HG02981 (cell line): ENCODE measurements at regions not wholly inside any gene's neighbourhood (a gene's known extent, or its start where the extent isn't known, plus 50 kb on each side); places are given as distances from the start of the nearest gene placed in this dataset.

Source experiments
- ATAC-seq: cut with Tn5 transposase; IDR thresholded peaks from one replicate; pipeline ENCODE4 v1.9.1; 2021; ENCODE audit warnings: mild to moderate bottlenecking, moderate library complexity; ENCODE audit not compliant: unreplicated experiment

DNA sequence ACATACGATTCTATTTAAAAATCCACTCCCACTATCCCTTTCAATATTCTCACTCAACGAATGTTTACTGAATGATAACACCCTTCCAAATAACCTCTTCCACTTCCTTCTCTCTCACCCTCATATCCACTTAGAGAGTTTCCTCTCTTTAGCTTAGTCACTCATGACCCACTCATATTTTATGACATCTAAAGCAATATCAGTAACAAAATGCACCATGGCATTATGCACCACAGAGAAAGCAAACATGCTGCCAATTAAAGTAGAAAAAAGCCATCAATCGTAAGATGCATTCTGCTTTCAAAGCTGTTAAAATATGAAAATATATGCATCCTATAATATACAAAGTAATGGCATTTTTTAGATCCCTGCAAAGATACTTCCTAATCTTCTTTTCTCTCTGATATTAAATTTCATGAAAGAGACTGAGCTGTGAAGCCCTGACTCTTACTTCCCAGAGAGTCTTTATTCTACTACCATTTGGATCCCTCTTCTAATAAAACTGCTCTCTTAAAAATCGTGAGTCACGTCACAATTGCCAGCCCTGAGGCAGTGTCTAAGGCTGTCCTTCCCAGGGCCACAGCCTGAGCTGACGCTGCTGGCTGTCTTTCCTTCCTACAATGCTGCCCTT lies 283.0 kb upstream of the KLF6 start:
- no peak for ATAC-seq

DNA sequence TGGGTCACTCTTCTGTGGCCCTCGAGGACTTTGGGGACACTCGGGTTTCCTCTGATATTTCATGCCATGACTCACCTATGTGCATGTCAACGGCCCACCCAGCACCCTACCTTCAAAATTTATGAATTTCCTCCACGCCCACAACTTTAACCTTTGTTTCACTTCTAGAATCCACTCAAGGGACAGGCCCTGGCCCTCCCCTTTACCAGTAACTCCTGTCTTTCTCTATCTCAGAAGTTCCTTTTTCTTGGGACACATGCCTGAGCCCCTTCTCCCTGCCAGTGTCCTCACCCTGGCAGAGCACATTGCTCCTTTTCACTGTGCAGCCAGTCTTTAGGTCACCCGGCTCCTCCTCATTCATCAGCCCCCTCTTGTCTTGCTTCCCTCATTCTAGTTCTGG lies 282.5 kb upstream of the KLF6 start:
- no peak for ATAC-seq

DNA sequence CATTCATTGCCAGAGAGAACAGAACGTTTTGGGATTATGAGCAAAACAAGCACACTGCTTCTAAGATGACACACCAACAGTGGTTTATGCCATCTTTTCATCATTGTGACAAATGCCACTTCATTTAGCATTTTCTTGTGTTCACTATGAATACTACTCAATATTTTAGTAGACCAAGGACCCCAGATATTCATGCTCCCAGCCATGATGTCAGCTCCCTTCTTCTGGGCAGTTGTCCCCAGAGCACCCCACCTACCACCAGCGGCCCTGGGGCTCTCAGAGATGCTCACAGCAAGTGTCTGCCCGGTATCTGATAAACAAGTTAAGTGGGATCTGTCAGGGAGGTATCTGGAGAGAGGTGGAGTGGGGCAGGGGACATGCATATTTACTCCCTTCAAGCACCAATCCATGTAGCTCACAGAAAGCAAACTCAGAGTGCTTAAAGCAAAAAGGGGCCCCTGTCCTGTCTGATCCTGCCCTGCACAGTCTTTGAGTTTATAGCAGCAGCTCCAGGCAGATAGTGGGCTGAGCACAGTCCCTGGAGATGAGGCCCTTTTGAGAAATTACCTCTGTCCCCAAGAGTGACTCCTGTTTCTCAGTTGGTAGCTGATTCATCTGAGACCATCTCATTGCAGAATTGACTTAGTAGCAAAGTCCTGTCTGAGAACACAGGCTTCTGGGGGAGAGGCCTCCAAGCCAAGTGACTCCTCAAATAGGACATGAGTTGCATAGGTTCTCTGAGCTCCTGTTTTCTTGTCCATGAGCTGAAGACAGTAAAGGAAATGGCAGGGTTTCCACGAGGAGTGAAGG lies 281.8 kb upstream of the KLF6 start:
- peak; percentile 61 for ATAC-seq

DNA sequence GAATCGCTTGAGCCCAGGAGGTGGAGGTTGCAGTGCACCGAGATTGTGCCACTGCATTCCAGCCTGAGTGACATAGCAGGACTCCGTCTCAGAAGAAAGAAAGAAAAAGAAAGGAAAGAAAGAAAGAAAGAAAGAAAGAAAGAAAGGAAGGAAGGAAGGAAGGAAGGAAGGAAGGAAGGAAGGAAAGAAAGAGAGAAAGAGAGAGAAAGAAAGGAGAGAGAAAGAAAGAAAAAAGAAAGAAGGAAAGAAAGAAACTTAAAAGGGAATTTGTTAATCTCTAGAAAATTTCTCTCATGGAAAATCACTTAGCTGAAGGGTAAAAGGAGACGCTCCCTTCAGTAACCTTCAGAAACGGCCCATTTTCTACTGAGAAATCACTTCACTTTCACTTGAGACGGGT lies 279.5 kb upstream of the KLF6 start:
- no peak for ATAC-seq

DNA sequence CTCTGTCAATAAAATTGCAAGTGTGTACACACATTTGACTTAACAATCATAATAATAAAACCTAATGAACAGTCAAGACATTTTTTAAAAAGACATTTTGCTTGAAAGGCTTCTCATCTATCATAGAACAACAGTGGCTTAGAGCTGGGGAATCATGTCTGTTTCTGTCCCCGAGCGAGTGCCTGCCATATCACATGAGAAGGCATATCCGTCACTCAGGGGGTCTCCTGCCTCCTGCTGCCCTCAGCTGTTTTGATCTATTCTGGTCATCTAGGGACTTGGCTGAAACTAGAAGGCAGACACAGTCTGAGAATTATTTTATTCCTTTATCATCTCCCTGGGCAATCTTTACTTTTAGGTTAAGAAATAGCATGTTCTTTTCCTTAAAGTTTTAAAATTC lies 278.7 kb upstream of the KLF6 start:
- ATAC-seq, result no peak

DNA sequence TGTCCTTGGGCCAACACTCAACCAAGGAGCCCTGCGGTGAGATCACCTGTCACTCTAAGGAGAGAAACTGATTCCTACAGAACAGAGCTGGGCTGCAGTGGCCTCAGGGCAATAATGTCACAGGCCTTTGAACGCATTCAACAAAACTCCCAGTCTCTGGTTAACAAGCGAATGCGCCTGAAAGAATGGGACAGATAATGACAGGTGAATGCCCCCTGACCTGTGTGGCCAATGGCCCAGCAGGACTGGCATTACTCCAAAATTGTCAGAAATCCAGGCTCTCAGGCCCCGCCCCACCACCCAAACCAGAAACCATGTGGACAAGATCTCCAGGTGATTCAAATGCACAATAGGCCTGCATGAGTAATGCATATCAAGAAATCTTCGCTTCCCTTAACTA lies 277.7 kb upstream of the KLF6 start:
- no peak for ATAC-seq

DNA sequence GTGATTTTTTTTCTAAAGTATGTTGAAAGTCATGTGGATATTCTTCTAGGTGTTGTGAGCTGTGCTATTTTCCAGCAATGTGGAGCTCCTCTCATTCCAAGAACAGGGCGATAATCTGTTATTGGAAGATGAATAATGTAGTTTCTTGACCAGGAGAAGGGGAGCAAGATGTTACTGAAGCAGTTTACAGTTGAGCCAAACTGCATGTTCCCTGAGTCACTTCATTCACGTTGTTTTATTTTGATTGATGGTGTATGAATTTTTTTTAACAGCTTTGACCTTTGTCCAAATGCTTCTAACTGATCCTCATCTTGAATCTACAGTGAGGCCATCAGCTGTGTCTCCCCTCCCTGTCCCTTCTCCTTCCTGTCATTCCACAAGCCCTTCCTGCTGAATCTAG lies 277.1 kb upstream of the KLF6 start:
- no peak for ATAC-seq

DNA sequence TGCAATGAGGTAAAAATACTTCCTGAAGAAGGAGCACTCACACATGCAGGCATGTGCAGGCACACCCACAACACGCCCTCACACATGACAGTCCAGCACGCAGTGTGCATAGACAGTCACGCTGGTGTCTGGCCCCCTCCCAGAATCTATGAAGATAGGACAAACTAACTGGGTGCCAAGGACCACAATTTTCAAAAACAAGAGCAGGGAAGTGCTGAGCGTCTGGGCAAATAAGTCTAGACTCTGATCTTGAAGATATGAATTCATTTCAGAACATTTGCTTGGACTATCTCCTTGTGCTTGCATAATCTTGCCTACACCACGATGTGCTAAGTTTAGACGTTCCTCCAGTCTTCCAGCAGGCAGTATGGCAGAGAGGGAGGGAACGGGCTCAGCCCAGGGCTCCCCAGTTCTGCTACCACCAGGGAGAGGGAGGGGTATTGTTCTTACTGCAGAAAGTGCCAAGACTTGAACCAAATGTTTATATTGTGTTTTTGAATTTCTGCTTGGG lies 276.5 kb upstream of the KLF6 start:
- ATAC-seq, result no peak

DNA sequence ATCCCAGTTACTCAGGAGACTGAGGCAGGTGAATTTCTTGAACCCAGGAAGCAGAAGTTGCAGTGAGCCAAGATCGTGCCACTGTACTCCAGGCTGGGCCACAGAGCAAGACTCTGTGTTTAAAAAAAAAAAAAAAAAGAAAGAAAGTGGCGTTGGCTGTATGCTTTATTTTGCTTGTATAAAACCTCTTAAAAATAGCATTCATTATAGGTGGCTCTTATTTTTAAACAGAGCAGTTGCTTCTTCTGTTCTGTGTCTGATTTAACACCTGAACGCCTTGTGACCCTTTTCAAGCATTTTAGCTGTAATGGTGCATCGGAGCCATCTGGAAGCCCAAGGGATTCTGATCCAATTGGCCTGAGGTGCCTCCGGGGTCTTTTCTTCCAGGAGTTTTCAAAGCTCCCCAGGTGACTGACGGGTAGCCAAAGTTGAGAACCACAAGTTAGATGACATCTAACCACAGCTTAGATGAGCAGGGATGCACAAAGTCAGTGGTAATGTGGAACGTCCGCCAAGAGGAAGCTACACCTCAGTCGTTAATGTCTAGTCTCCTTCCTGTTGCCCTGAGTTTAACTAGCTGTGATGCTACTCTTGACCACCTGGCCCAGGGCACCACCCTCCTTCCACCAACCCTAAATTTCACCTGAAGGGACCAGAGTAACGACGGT lies 274.6 kb upstream of the KLF6 start:
- ATAC-seq, result peak; percentile 59

DNA sequence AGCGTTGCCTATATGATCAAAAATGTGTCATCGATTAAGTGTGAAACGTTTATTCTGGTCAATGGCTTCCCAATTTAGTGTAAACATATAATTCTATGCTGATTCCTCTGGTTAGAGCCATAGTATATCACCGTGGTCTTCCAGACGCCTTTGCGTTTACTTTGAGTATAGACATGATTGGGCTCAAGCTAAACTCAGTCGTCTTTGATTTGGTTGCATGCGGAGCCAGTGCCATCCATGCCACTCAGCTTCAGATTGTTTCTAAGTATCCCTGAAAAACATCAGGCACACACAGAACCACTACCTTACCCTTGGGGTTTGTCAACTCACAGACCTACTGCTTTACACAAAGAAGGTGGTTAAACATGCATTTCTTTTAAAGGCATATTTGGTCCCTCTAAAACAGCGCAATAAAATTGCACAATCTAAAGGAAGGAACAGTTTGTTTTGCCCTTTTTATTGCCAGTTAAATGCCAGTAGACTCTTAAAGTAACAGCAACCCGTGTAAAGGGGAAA lies 273.6 kb upstream of the KLF6 start:
- ATAC-seq, result no peak

DNA sequence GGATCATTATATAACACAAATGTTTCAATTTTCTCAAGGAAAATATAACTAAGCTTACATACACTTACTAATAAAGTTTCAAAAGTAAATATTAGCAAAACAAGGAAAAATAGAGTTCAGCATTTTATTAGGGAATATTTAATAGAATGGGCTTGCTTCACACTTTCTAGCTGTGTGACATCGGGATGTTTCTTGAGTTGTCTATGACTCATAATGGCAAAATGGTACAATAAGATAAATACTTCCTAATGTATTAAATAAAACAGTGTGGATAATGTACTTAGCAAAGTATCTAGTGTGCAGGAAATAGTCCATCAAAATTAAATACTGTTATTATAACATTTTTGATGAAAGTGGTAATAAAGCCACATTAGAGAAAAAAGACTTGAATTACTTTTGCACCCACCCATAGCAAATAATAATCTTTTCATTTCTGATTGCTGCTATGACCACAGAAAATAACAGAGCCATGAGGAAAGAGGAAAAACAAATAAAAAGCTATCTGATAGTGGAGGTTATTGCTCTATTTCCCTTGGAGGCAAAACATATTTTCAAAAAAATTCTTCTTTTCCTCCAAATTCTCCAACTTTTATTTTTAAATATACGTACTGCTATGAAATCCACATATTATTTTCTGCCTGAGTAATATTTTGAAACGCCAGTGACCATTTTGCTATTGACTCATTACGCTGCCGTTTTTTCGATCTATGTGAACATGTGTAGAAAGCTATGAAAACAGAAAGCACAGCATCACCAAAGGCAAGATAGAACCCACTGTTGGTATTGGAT lies 272.9 kb upstream of the KLF6 start:
- no peak for ATAC-seq

DNA sequence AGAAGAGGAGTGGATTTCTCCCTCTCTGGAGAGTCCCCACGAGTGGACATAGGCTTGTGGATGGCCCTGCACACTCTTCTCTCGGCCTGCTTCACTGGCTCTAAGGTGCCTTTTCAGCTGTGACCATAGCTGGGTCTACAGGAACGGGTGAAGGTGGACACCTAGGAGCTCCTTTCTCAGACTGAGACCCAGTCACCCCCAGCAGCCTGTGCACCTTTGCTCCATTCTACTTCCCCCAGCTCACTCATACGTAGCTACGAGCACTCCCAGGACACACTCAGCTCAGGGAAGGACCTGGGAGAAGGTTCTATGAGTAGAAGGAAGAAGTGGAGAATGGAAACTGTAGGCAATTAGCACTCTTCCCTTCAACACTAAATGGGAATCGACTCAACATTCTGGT lies 272.0 kb upstream of the KLF6 start:
- ATAC-seq, result no peak

DNA sequence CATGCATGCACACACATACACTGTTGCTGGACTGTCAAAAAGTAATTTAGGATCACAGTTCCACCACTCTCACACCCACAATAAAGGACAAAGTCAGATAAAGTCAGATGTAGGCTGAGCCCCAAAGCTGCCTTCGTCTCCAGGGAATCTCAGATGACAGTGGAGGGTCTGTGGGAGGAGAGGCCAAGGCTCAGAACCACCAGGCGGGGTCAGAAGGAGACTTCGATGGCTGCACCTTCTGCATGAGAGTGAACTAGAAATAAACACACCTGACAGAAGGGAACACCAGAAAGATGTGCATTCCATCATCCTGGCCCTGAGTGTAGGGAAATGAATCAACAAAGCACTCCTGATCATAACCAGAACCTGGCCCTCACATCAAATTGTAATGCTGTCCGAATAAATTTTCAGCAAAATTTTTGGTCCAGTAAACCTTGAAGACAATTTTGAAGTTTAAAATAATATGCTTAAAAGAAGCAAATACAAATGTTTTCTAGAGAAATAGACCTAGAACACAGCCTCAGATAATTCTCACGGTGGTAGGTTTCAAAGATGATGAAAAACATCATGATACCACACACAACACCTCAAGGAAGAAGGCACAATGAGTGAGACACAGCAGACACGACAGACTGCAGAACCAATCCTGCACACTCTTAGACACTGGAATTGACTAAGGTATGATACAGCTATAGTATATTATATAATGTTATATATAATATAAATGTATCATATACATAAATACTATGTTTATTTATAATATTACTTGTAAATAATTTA lies 269.8 kb upstream of the KLF6 start:
- ATAC-seq, result no peak

DNA sequence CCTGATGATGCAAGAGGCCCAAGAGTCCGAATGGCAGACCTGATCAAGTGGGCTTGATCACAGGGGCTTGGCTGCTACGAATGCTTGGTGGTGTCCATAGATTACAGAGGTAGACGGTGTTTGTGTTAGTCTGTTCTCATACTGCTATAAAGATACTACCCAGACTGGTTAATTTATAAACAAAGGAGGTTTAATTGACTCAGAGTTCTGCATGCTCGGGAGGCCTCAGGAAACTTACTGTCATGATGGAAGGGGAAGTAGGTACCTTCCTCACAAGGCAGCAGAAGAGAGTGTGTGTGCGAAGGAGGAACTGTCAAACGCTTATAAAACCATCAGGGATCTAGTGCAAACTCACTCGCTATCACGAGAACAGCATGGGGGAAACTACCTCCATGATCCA lies 268.9 kb upstream of the KLF6 start:
- ATAC-seq, result no peak

DNA sequence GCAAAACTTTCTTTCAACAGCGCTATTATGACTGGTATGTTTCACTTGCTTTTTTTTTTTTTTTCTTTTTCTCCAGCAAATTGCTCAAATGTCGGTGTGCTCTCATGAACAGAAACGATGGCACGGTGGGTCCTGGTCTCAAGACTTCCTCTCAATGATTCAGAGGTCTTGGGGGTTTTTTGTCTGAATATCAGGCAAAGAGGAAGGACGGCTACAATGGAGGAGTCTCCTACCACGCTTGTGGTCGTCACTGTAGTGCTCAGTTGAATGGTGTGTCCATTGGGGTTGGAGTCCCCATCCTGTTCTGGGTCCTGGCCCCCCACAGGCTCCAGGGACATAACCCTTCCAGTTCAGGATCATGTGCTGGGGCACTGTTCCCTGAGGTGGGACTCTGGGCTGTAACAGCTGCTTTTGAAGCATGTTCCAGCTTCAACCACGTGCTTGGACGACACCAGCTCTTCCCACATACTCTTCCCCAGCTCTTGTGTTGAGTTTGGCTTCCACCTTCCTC lies 266.7 kb upstream of the KLF6 start:
- ATAC-seq, result no peak

DNA sequence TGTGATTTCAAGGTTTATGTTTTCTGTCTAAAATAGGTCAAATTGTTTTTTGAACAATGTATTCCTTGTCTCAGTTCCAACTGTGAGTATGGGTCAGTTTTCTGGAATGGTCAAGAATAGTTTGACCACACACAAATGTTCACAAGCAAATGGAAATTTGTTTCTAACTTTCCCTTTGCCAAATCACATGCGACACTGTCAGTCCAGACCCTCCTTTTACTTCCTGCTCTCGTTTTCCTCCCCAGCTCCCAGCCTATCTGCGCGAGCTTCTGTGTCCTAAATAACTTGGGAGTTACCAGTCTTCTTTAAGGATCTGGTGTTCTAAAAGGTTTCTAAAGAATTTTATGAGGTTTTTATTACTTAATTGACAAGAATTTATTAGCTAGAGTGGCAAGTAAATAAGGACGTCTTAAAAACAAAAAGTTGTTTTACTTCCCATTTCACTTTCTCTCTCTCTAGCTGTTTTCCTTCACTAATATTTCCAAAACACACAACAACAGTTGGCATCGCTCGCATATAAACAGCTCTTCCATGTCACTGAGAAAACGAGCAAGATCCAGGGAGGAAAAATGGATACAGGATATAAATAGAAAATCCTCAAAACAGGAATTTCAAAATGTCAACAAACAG lies 266.1 kb upstream of the KLF6 start:
- ATAC-seq, result no peak

DNA sequence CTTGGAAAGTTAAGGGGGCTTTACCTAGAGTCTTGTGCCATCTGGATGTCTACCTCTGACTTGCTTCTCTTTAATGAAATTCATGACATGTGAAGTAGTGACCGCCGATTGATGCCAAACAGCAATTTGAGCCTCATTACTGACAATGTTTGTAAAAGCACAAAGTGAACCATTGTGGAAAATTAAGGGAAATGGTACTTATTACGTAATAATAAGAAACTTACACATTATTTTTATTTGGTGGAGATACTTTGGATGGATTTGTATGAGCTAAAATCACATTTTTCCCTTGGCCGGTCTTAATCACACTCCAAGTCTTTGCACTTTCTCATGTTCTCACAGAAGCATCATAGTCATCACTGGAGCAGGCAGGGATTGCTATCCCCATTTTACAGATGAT lies 265.1 kb upstream of the KLF6 start:
- ATAC-seq, result no peak

DNA sequence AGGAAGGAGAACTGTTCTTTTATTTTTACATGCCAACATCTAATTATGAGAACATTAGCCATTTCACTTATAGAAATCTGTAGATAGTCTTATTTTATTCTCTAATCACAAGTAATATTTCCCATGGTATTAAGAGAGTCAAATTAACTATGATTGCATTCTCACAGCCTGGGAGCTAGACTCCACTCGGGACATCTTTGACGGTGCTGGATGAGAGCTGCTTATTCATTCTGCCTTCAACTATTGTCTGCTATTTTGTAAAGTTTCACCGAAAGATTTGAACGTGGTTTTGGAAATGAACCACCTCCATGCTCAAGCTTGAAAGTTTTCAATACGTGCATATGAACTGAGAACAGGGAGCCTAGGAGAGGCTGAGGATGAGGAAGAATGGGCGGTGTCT lies 264.3 kb upstream of the KLF6 start:
- ATAC-seq, result no peak

DNA sequence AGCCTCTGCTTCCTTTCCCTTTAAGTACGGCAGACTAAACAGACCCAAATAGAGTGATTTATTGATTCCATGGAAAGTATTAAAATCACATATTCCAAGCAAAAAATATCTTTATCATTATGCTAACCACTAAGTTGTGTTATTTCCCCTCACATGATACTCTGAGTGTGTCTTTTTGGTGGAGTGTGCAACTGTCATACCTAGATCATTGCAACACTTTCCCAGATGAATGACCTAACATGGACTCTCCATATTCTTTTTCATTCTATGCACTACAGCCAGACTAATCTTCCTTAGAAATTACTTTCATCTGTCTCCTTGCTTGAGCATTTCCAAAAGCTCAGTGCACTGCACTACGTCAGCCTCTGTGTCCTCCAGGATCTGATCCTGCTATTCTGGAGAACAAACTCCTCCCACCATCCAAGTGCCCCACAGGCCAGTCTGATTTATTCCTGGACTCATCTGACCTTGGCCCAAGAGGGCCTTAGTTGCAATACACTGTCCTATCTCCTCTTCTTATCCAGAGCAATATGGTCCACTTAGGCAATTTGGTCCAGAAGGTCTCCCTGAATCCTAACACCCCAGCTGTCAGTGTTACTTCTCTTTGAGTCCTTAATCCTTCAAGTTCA lies 263.3 kb upstream of the KLF6 start:
- no peak for ATAC-seq
